Endothelial cell of umbilical vein (primary cell): ENCODE measurements at regions not wholly inside any gene's neighbourhood (a gene's known extent, or its start where the extent isn't known, plus 50 kb on each side); places are given as distances from the start of the nearest gene placed in this dataset.

Experiments
- BruUV-seq: library from RNA; stranded (reverse); fragments of 400-500 nt; replicated peaks from 2 replicates; lab custom pipeline; 2021; lab: Mats Ljungman, UMichigan
- CTCF ChIA-PET: fragments of 300-600, 350-600 bp; sonication (Branson Sonifier 250); formaldehyde crosslinking; loops from one replicate; lab custom pipeline; 2021; ENCODE audit warnings: antibody characterized with exemption, inconsistent platforms; lab: Charles Lee
- POLR2A ChIA-PET: fragments of 300-600, 350-600 bp; sonication (Branson Sonifier 250); formaldehyde crosslinking; loops from one replicate; lab custom pipeline; 2021; ENCODE audit warnings: antibody characterized with exemption, inconsistent platforms; lab: Charles Lee
- DNase-seq: peaks from one replicate; pipeline ENCODE4 v3.0.0-alpha.2; 2011; ENCODE audit warnings: low read depth, low spot score
- FAIRE-seq: peaks from 2 replicates; lab custom pipeline; 2011; peaks lifted over from hg19 to GRCh38; lab: Jason Lieb, UNC
- H2AFZ ChIP-seq: 2 replicates; pipeline ENCODE4 v1.6.0; 2012; ENCODE audit warnings: low read depth, low read length, control low read depth, inconsistent platforms
- H3K27ac ChIP-seq: 2 replicates; pipeline ENCODE4 v1.5.1; 2011; ENCODE audit warnings: low read depth, mild to moderate bottlenecking, control low read depth, low read length, moderate library complexity; ENCODE audit not compliant: insufficient read depth
- H3K27me3 ChIP-seq, 2 experiments: 2 replicates each; pipeline versions ENCODE4 v1.6.0 to v1.6.1; 2011; ENCODE audit warnings: low read length in 2 of 2, mixed read lengths in 1 of 2; ENCODE audit not compliant: control insufficient read depth in 2 of 2, insufficient read depth in 2 of 2
- H3K36me3 ChIP-seq, 2 experiments: 2 replicates in 1 of 2; 3 replicates in 1 of 2; pipeline ENCODE4 v1.5.1; 2011; ENCODE audit warnings: low read length in 2 of 2, mild to moderate bottlenecking in 1 of 2, moderate library complexity in 1 of 2; ENCODE audit not compliant: control insufficient read depth in 2 of 2, insufficient read depth in 2 of 2; ENCODE audit errors: extremely low read depth in 1 of 2
- H3K4me1 ChIP-seq: 3 replicates; pipeline ENCODE4 v1.5.1; 2011; ENCODE audit warnings: mild to moderate bottlenecking, low read length; ENCODE audit not compliant: control insufficient read depth, insufficient read depth; ENCODE audit errors: extremely low read depth
- H3K4me2 ChIP-seq: 2 replicates; pipeline ENCODE4 v1.6.1; 2011; ENCODE audit warnings: low read length, control low read depth, mixed read lengths; ENCODE audit not compliant: insufficient read depth
- H3K4me3 ChIP-seq, 3 experiments: fragments of 200-600 bp in 1 of 3; sonication (generic), shearing (Covaris generic) in 1 of 3; replicated peaks in 1 of 3; 2 replicates each; pipeline ENCODE4 v1.5.1; 2011 to 2016; ENCODE audit warnings: control low read depth in 3 of 3, low read length in 3 of 3, mild to moderate bottlenecking in 2 of 3, inconsistent platforms in 1 of 3, low read depth in 1 of 3, moderate library complexity in 1 of 3; ENCODE audit not compliant: insufficient read depth in 1 of 3
- H3K79me2 ChIP-seq: 2 replicates; pipeline ENCODE4 v1.6.0; 2012; ENCODE audit warnings: low read length, inconsistent platforms; ENCODE audit not compliant: control insufficient read depth, insufficient read depth
- H3K9ac ChIP-seq: replicated peaks from 2 replicates; pipeline ENCODE3; 2011; ENCODE audit warnings: low read length, control low read depth; ENCODE audit not compliant: insufficient read depth; ENCODE audit errors: extremely low read depth
- H3K9me1 ChIP-seq: replicated peaks from 3 replicates; pipeline ENCODE4 v1.6.0; 2011; ENCODE audit warnings: mild to moderate bottlenecking, low read length; ENCODE audit not compliant: control insufficient read depth, insufficient read depth; ENCODE audit errors: extremely low read depth
- H3K9me3 ChIP-seq: replicated peaks from 2 replicates; pipeline ENCODE4 v1.5.1; 2012; ENCODE audit warnings: low read length, inconsistent platforms; ENCODE audit not compliant: control insufficient read depth, insufficient read depth
- H4K20me1 ChIP-seq: replicated peaks from 2 replicates; pipeline ENCODE3; 2011; ENCODE audit warnings: mild to moderate bottlenecking, low read length; ENCODE audit not compliant: control insufficient read depth, insufficient read depth; ENCODE audit errors: extremely low read depth
- EZH2 ChIP-seq: IDR thresholded peaks from 2 replicates; pipeline ENCODE4 v1.6.1; 2012; ENCODE audit warnings: borderline replicate concordance, low read depth, mild to moderate bottlenecking, moderate library complexity, low read length, inconsistent platforms; ENCODE audit not compliant: severe bottlenecking
- FOS ChIP-seq: IDR thresholded peaks from 2 replicates; pipeline ENCODE4 v1.6.1; 2011; ENCODE audit warnings: mild to moderate bottlenecking, low read length, moderate library complexity, borderline replicate concordance; ENCODE audit not compliant: insufficient read depth
- GATA2 ChIP-seq: IDR thresholded peaks from 2 replicates; pipeline ENCODE4 v1.7.0; 2011; ENCODE audit warnings: low read depth, mild to moderate bottlenecking, moderate library complexity, mixed read lengths, low read length; ENCODE audit not compliant: insufficient read length, insufficient read depth
- JUN ChIP-seq: IDR thresholded peaks from 2 replicates; pipeline ENCODE4 v1.6.1; 2011; ENCODE audit warnings: borderline replicate concordance, low read depth; ENCODE audit not compliant: insufficient read length, insufficient read depth
- MYC ChIP-seq: IDR thresholded peaks from one replicate; pipeline ENCODE4 v1.6.1; 2011; ENCODE audit warnings: mild to moderate bottlenecking, low read depth, low read length
- POLR2A ChIP-seq: IDR thresholded peaks from 2 replicates; pipeline ENCODE4 v1.6.1; 2012; ENCODE audit warnings: low read depth, mild to moderate bottlenecking, control low read depth, low read length
- POLR2AphosphoS5 ChIP-seq: IDR thresholded peaks from 2 replicates; pipeline ENCODE4 v1.6.1; 2012; ENCODE audit warnings: low read depth, mild to moderate bottlenecking, control low read depth, low read length, moderate library complexity; ENCODE audit not compliant: insufficient read depth
- dilution Hi-C: fragments of 300-500 bp; cut with MboI; formaldehyde crosslinking; loops from one replicate; pipeline ENCODE4 v1.15.0; 2019; ENCODE audit warnings: low sequenced_read_pairs; ENCODE audit not compliant: extremely low pct_ligation_motif_present
- intact Hi-C: fragments of 100-400 bp; cut with micrococcal nuclease; formaldehyde crosslinking; loops from one replicate; pipeline ENCODE4 v1.10.0; 2022
- TF ChIP-seq, protein P1 (sequence below), 2 donors: IDR thresholded peaks; 1 replicate in 1 of 2; 2 replicates in 1 of 2; pipeline ENCODE4 v1.5.1; 2011; ENCODE audit warnings: low read length in 2 of 2, mild to moderate bottlenecking in 2 of 2, moderate library complexity in 2 of 2, control low read depth in 1 of 2, inconsistent platforms in 1 of 2, low read depth in 1 of 2; ENCODE audit not compliant: insufficient read depth in 1 of 2; ENCODE audit errors: extremely low read depth in 1 of 2
- TF ChIP-seq, protein P2 (sequence below): IDR thresholded peaks from 2 replicates; pipeline ENCODE4 v1.6.1; 2011; ENCODE audit not compliant: insufficient read depth, insufficient read length

- CTCF ChIA-PET: no interaction called here
- Histone ChIP-seq H4K20me1 (no peaks in the 10 kb centered on the region), H2AFZ (no peak overlapping the region), H3K9me3 (no peaks in the 10 kb centered on the region), H3K27ac (no peak overlapping the region), H3K27me3 (no peaks in the 10 kb centered on the region), H3K9ac (no peak overlapping the region), H3K79me2 (no peaks in the 10 kb centered on the region), H3K4me3 (no peak overlapping the region), H3K4me2 (no peak overlapping the region), H3K4me1 (peaks cover 7% of the 10 kb centered on the region), H3K9me1 (no peaks in the 10 kb centered on the region), H3K36me3 (no peaks in the 10 kb centered on the region)
- no peak for DNase-seq
- no TSS peak for BruUV-seq
- dilution Hi-C loops (no loop called here), intact Hi-C loops (no loop called here)
- POLR2A ChIA-PET: no interaction called here
- FAIRE-seq: no peak
- TF ChIP-seq POLR2AphosphoS5 (no peak), EZH2 (no peak), GATA2 (no peak), FOS (no peak), MYC (no peak)
- TF ChIP-seq, protein P1, sequence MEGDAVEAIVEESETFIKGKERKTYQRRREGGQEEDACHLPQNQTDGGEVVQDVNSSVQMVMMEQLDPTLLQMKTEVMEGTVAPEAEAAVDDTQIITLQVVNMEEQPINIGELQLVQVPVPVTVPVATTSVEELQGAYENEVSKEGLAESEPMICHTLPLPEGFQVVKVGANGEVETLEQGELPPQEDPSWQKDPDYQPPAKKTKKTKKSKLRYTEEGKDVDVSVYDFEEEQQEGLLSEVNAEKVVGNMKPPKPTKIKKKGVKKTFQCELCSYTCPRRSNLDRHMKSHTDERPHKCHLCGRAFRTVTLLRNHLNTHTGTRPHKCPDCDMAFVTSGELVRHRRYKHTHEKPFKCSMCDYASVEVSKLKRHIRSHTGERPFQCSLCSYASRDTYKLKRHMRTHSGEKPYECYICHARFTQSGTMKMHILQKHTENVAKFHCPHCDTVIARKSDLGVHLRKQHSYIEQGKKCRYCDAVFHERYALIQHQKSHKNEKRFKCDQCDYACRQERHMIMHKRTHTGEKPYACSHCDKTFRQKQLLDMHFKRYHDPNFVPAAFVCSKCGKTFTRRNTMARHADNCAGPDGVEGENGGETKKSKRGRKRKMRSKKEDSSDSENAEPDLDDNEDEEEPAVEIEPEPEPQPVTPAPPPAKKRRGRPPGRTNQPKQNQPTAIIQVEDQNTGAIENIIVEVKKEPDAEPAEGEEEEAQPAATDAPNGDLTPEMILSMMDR (IDR thresholded peaks at IDR 0.05; ENCODE audit: extremely low read depth in 1 of 2, insufficient read depth in 1 of 2, low read depth in 1 of 2, low read length in 2 of 2): no peak
Observed at GRCh38 chrX:40949071-40949470, 136.2 kb upstream of the USP9X start.

GRCh38 chrX:40950546-40950945, 134.7 kb upstream of the USP9X start:
- DNase-seq (no peak), FAIRE-seq (no peak)
- CTCF ChIA-PET: no interaction called here
- Histone ChIP-seq H3K9ac (no peak overlapping the region), H4K20me1 (no peaks in the 10 kb centered on the region), H3K27me3 (no peaks in the 10 kb centered on the region), H3K4me2 (no peak overlapping the region), H3K9me3 (no peaks in the 10 kb centered on the region), H3K4me1 (no peaks in the 10 kb centered on the region), H3K36me3 (no peaks in the 10 kb centered on the region), H2AFZ (no peak overlapping the region), H3K4me3 (no peak overlapping the region), H3K9me1 (no peaks in the 10 kb centered on the region), H3K27ac (no peak overlapping the region), H3K79me2 (no peaks in the 10 kb centered on the region)
- intact Hi-C loops: no loop called here
- TF ChIP-seq EZH2 (no peak), FOS (no peak), POLR2A (no peak), GATA2 (no peak), MYC (no peak), POLR2AphosphoS5 (no peak), JUN (no peak)
- TF ChIP-seq, protein P2, sequence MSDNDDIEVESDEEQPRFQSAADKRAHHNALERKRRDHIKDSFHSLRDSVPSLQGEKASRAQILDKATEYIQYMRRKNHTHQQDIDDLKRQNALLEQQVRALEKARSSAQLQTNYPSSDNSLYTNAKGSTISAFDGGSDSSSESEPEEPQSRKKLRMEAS: no peak
- TF ChIP-seq, protein P1 (IDR thresholded peaks at IDR 0.05; ENCODE audit: extremely low read depth in 1 of 2, insufficient read depth in 1 of 2, low read depth in 1 of 2, low read length in 2 of 2): no peak
- POLR2A ChIA-PET: no interaction called here
- BruUV-seq: no TSS peak
- dilution Hi-C loops: no loop called here
